IPS-NIHi11 (cell line): ENCODE measurements at regions not wholly inside any gene's neighbourhood (a gene's known extent, or its start where the extent isn't known, plus 50 kb on each side); places are given as distances from the start of the nearest gene placed in this dataset.

Experiments used
- DNase-seq: peaks from one replicate; pipeline ENCODE4 v3.0.0; 2012; ENCODE audit warnings: mixed read lengths, low spot score

- no peak for DNase-seq
These were observed 105.0 kb downstream of the SPRY2 start for GRCh38 chr13:80235967-80236302.

DNA sequence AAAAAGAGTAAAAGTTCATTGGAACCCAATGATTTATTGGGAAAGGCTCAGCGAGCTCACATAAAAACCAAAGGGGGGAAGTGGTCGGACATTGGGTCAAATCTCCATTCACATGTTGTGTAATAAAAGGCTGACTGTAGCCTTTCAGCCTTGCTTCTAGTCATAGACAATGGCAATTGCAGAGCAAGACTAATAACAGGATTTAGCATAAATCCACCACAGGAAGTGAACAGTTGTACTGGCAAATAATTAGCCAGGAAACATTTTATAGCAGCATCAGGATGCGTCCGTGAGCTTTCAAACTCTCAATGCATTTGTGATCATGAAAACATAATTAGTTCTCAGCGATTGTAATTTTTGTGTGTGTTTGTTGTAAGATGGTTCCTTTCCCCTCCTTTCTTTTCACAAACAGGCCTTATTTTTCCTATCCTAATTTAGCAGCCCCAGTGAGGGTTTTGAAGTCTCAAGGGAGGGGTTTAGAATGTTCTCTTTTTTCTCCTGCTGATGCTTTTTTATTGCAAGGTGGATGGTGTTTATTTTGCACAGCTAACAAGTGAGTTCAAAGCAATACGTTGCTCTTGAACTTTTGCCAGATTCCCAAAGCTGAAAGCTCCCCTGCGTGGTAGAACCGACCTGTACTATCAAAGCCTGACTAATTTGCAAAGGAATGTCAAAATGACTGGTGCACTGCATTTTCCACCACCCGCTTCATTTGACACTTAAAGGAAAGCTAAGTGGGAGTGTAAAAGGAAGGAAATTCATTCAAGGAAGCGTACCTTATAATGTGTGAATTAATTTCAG lies 105.6 kb downstream of the SPRY2 start:
- DNase-seq = no peak

GRCh38 chr13:80227645-80228044 lies 113.3 kb downstream of the SPRY2 start:
- no peak for DNase-seq

DNA sequence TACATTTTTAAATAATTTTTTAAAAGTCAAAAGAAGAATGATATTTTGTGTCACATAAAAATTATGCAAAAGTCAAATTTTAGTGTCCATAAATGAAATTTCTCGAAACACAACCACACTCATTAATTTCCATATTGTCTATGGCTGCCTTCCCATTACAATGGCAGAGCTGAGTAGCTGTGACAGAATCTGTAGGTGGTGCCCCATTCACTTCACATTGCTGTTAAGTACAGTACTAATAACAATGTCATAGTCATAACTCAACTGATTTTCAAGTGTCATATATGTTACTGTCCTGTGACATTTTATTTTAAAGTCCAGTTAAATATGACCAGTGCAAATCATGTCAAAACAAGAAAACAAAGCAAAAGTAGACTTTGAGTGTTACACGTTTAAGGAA lies 114.3 kb downstream of the SPRY2 start:
- no peak for DNase-seq

- DNase-seq = no peak
These were observed 116.5 kb downstream of the SPRY2 start for GRCh38 chr13:80224468-80224867.

- peak; percentile 19 for DNase-seq
These were observed 123.1 kb downstream of the SPRY2 start for GRCh38 chr13:80217614-80218456.

DNA sequence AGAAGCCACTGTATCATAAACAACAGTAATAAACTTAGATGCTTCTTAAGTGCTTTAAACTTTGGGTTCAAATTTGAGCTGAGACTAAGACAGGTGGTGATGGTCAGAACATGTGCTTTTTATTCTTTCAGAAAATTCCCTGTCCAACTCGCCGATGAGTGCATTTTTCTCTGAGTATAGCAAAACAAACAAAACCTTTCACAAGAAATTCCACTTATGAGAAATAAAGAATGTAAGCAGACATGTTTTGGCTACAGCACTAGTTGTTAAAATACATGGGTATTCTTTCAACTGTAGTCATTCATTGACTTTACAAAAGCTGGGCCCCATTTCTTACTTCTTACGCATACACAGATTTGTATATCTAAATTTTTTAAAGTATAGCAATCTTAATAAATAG lies 125.6 kb downstream of the SPRY2 start:
- DNase-seq = no peak

DNA sequence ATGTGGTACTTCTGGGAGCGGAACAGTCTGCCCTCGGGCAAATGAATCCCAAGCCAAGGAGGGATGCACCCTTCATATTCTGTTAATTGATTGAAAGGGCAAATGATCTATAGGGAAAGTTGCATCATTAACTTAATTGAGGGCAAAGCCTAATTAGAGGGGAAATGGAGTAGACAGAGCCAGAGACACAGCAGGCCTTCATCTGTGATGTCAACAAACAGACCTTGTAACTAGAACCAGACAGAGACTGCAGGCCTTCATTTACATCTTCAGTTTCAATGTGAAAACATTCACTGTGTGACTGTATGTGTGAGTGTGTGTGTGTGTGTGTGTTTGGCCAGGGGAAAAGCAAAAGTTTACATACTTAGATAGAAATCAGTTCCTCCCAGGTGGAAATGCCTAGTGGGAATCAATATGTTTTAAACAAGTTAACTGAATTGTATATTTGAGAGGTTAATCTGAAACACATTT lies 126.4 kb downstream of the SPRY2 start:
- DNase-seq = peak; percentile 46

DNA sequence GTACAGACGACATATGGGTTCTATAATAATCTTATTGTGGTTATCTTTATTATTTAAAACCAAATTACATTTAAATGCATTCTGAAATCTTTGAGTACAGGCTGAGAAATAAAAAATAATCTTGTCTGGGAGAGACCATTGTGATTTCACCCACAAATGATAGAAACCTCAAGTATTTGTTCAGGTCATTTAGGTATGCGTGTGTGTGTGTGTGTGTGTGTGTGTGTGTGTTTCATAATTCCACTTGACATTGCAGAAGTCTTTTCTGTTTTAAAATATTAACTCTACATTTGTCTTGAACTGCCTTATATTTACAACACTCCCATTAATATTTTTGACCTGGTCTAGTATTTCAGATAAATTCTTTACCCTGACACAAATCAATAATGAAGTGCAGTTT lies 126.9 kb downstream of the SPRY2 start:
- no peak for DNase-seq

DNA sequence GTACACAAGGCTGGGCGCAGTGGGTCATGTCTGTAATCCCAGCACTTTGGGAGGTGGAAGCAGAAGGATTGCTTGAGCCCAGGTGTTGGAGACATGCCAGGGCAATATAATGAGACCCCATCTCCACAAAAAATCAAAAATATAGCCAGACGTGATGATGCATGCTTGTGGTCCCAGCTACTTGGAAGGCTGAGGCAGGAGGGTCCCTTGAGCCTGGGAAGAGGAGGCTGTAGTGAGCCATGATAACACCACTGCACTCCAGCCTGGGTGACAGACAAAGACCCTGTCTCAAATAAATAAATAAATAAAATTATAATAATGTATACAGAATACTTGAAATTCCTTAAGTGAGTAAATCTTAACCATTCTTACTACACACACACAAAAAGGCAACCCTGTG lies 127.7 kb downstream of the SPRY2 start:
- DNase-seq = no peak

DNA sequence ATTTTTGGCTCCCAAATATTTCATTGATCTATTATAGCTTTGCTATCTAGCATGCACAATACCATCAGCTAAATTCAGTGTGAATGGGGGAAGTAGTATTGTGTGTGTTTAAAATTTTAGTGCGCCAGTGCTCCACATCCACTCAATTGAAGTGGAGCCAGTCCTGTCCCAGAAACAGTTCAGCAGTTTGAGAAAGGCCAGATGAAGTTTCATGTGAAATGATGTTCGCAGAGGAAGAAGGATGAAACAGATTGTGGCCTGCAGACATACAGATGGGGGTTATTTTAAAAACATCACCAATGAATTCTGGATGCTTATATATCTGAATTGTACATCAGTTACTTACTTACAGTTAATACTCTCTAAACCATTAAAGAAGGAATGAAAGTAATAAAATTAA lies 129.4 kb downstream of the SPRY2 start:
- DNase-seq = no peak

- DNase-seq = no peak
These were observed 136.3 kb downstream of the SPRY2 start for GRCh38 chr13:80204642-80205041.

- DNase-seq = no peak
These were observed 137.4 kb downstream of the SPRY2 start for GRCh38 chr13:80203496-80203895.

DNA sequence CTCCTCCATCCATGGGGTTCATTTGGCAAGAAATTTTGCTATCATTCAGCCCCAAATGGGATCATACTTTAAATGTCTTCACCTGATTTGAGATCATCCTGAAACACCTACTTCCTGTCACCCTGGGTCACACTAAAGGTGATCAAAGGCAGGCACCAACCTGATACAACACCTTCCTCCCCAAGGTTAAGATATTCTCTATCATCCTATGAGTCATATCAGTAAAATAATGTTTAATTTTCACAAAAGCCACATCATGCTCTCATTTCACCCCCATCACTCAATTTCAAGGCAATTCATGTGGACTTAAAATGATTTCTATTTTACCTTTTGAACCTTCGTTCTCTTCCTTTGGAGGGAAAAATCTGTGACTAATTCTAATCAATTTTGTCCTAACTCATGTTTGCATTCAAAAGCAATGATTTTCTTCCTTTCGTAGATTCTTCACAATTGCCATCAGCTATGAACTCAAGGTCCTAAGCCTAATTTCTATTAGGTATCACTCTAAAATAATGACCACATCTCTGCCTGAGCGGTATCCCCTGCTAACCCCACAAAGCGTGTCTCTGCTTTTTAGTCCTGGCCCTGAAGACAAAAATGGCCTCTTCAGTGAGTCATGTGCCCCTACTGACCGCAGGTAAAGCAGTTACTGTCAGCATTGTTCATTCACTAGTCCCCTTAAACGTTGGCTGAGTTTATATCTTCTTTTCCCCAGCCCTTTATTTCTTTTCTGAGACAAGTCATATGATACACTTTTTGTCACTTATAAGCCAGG lies 139.0 kb downstream of the SPRY2 start:
- no peak for DNase-seq

GRCh38 chr13:80199585-80200292 lies 141.2 kb downstream of the SPRY2 start:
- no peak for DNase-seq

GRCh38 chr13:80199067-80199466 lies 141.9 kb downstream of the SPRY2 start:
- no peak for DNase-seq

- no peak for DNase-seq
These were observed 144.2 kb downstream of the SPRY2 start for GRCh38 chr13:80196756-80197155.

DNA sequence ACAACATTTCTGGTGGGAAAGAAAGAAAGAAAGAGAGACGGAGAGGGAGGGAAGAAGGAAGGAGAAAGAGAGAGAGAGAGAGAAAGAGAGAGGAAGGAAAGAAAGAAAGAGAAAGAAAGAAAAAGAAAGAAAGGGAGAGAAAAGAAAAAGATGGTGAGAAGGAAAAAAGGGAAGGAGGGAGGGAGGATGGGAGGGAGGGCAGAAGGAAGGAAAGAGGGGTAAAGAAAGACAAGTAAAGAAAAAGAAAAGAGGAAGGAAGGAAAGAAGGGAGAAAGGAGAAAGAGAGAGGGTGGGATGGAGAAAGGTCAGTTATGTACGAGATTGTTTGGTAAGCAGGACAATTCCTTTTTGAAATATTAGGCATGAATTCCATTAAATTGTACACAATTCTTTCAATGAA lies 145.3 kb downstream of the SPRY2 start:
- DNase-seq = no peak

DNA sequence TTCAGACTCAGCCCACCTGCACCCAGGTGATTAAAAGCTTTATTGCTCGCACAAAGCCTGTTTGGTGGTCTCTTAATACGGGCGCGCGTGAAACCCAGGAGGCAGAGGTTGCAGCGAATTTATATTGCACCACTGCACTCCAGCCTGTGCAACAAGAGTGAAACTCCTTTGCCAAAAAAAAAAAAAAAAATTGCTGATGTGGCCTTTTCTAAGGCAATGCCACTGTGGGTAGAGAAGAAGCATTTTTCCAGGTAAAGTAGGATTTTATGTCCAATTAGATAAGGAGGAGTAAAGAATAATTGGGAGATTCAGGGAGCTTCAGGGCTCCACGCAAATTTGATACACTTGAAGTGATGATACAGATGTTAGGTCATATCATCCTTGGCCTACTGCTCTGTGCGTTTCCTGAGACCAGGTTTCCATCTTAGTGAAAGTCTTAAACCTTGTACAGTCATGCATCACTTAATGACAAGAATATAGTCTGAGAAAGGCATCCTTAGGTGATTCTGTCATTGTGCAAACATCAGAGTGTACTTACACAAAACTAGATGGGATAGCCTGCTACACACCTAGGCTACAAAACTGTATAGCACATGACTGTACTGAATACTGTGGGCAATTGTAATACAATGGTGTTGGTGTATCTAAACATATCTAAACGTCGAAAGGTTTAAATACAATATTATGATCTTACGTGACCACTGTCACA lies 150.9 kb downstream of the SPRY2 start:
- no peak for DNase-seq

- DNase-seq = no peak
These were observed 160.1 kb downstream of the SPRY2 start for GRCh38 chr13:80180740-80181355.

DNA sequence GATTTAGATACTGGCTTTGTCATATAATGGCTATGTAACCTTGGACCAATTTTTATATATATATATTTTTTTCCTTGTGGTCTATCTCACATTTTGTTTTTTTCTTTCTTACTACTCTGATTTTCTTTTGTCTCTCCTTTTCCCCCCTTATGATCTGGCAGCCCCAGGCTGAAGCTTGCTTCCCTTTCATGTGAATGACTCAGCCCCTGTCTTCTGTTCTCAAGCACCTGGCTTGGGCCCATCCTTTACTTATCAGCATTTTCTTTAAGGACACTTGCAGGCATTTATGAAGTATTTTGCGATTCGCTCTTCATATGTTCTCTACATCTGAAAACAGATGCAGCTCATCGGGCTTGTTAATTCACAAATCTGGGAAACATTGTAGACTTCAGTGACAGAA lies 163.6 kb downstream of the SPRY2 start:
- no peak for DNase-seq
